Panc1 (cell line): ENCODE measurements at regions not wholly inside any gene's neighbourhood (a gene's known extent, or its start where the extent isn't known, plus 50 kb on each side); places are given as distances from the start of the nearest gene placed in this dataset.

Experiments
- ATAC-seq: fragments of 200-7000 bp; cut with Tn5 transposase; 2 replicates; pipeline ENCODE4 v1.9.1; 2020; ENCODE audit warnings: mild to moderate bottlenecking, moderate library complexity
- BruUV-seq: library from RNA; stranded (reverse); fragments of 400-500 nt; replicated peaks from 2 replicates; lab custom pipeline; 2021; lab: Mats Ljungman, UMichigan
- CTCF ChIA-PET: fragments of 300-600 bp; sonication (Branson Sonifier 250); formaldehyde crosslinking; loops from one replicate; lab custom pipeline; 2022; ENCODE audit warnings: antibody characterized with exemption; lab: Charles Lee
- POLR2A ChIA-PET: fragments of 300-600 bp; sonication (Branson Sonifier 250); formaldehyde crosslinking; loops from one replicate; lab custom pipeline; 2022; ENCODE audit warnings: antibody characterized with exemption; lab: Charles Lee
- DNase-seq: peaks from one replicate; pipeline ENCODE4 v3.0.0-alpha.2; 2010; ENCODE audit warnings: low read depth, low spot score
- H3K27ac ChIP-seq: 2 replicates; pipeline ENCODE4 v1.5.1; 2011; ENCODE audit warnings: mild to moderate bottlenecking, low read length, inconsistent platforms
- H3K27me3 ChIP-seq: fragments of 200-500 bp; sonication (Bioruptor generic); 2 replicates; pipeline ENCODE4 v1.6.0; 2014; ENCODE audit warnings: low read length, inconsistent platforms; ENCODE audit not compliant: control insufficient read depth, insufficient read depth
- H3K36me3 ChIP-seq: fragments of 200-500 bp; sonication (Bioruptor generic); 2 replicates; pipeline ENCODE4 v1.5.1; 2014; ENCODE audit warnings: inconsistent platforms, mild to moderate bottlenecking, low read length, moderate library complexity; ENCODE audit not compliant: control insufficient read depth, insufficient read depth
- H3K4me1 ChIP-seq: 2 replicates; pipeline ENCODE4 v1.5.1; 2011; ENCODE audit warnings: inconsistent platforms, mild to moderate bottlenecking, low read length, moderate library complexity; ENCODE audit not compliant: control insufficient read depth, insufficient read depth
- H3K4me3 ChIP-seq, 2 experiments: 2 replicates each; pipeline ENCODE4 v1.5.1; 2011 to 2012; ENCODE audit warnings: low read depth in 2 of 2, low read length in 2 of 2, mild to moderate bottlenecking in 2 of 2, inconsistent platforms in 1 of 2, moderate library complexity in 1 of 2
- H3K9me3 ChIP-seq: fragments of 200-500 bp; sonication (Bioruptor generic); 2 replicates; pipeline ENCODE4 v1.5.1; 2014; ENCODE audit warnings: low read depth, mild to moderate bottlenecking, inconsistent platforms, low read length, moderate library complexity; ENCODE audit not compliant: control insufficient read depth, insufficient read depth
- CTCF ChIP-seq: fragments of 450-650 bp; IDR thresholded peaks from 2 replicates; pipeline ENCODE4 v1.5.1; 2017; ENCODE audit warnings: mild to moderate bottlenecking
- POLR2AphosphoS5 ChIP-seq: IDR thresholded peaks from 2 replicates; pipeline ENCODE4 v1.6.1; 2012; ENCODE audit warnings: mild to moderate bottlenecking, low read depth, low read length, moderate library complexity
- SIN3A ChIP-seq: IDR thresholded peaks from 2 replicates; pipeline ENCODE4 v1.6.1; 2012; ENCODE audit warnings: low read depth, mild to moderate bottlenecking, low read length, moderate library complexity, borderline replicate concordance; ENCODE audit not compliant: insufficient read depth
- TCF7L2 ChIP-seq: IDR thresholded peaks from 2 replicates; pipeline ENCODE4 v1.6.1; 2011; ENCODE audit warnings: mild to moderate bottlenecking, low read depth, low read length, inconsistent platforms
- in situ Hi-C: cut with HindIII; loops from 2 replicates; pipeline ENCODE4 v1.10.0; 2016; ENCODE audit warnings: low sequenced_read_pairs, low pct_unique_long_range_greater_than_20kb
- intact Hi-C: fragments of 100-400 bp; cut with micrococcal nuclease; formaldehyde crosslinking; loops from one replicate; pipeline ENCODE4 v1.10.0; 2022; ENCODE audit not compliant: unreplicated experiment
- TF ChIP-seq, protein P1 (sequence below), 2 experiments: IDR thresholded peaks; 2 replicates each; pipeline ENCODE4 v1.6.1; 2011 to 2012; ENCODE audit warnings: low read depth in 2 of 2, control low read depth in 1 of 2, low read length in 1 of 2, mild to moderate bottlenecking in 1 of 2, moderate library complexity in 1 of 2; ENCODE audit not compliant: insufficient read depth in 1 of 2

GRCh38 chr6:105814745-105815536, 271.2 kb upstream of the PRDM1 start:
- POLR2A ChIA-PET, result no interaction called here
- in situ Hi-C loops, result no loop called here
- ATAC-seq, result no peak

DNA sequence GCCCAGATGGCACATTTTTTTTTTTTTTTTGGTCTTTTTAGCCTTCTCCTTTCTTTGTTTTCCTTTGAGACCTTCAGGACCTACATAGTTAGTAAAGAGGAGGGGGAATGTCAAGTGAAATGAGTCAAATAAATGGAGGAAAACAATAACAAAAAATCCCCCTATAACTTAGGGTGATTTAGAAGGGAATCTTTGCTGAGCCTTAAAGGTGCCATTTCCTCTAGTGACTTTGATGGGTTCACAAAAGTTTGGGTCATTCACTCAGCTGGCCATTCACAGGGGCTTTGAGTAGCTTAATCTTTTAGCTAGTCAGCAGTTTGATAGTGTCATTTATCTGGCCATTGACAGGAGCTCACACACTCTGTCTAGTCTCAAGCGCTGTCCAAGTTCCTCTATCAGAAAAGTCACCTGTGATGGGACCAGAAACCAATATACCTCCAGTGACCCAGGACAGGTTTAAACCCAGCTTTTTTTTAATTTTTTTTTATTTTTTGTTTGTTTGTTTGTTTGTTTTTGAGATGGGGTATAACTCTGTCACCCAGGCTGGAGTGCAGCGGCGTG, 275.1 kb upstream of the PRDM1 start:
- Histone ChIP-seq H3K36me3 (no peaks in the 10 kb centered on the region), H3K27ac (no peak overlapping the region), H3K27me3 (no peaks in the 10 kb centered on the region), H3K9me3 (no peaks in the 10 kb centered on the region), H3K4me1 (no peaks in the 10 kb centered on the region; the same call in 1 of the 2 replicates), H3K4me3 (no peak overlapping the region)
- in situ Hi-C loops (no loop called here), intact Hi-C loops (no loop called here)
- POLR2A ChIA-PET, result no interaction called here
- TF ChIP-seq, protein P1, sequence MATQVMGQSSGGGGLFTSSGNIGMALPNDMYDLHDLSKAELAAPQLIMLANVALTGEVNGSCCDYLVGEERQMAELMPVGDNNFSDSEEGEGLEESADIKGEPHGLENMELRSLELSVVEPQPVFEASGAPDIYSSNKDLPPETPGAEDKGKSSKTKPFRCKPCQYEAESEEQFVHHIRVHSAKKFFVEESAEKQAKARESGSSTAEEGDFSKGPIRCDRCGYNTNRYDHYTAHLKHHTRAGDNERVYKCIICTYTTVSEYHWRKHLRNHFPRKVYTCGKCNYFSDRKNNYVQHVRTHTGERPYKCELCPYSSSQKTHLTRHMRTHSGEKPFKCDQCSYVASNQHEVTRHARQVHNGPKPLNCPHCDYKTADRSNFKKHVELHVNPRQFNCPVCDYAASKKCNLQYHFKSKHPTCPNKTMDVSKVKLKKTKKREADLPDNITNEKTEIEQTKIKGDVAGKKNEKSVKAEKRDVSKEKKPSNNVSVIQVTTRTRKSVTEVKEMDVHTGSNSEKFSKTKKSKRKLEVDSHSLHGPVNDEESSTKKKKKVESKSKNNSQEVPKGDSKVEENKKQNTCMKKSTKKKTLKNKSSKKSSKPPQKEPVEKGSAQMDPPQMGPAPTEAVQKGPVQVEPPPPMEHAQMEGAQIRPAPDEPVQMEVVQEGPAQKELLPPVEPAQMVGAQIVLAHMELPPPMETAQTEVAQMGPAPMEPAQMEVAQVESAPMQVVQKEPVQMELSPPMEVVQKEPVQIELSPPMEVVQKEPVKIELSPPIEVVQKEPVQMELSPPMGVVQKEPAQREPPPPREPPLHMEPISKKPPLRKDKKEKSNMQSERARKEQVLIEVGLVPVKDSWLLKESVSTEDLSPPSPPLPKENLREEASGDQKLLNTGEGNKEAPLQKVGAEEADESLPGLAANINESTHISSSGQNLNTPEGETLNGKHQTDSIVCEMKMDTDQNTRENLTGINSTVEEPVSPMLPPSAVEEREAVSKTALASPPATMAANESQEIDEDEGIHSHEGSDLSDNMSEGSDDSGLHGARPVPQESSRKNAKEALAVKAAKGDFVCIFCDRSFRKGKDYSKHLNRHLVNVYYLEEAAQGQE (IDR thresholded peaks at IDR 0.05; ENCODE audit: insufficient read depth in 1 of 2, low read depth in 2 of 2, low read length in 1 of 2), result no peak
- no peak for TF ChIP-seq SIN3A
- no peak for TF ChIP-seq TCF7L2
- TF ChIP-seq POLR2AphosphoS5, result no peak
- no peak for TF ChIP-seq CTCF
- CTCF ChIA-PET, result no interaction called here
- no TSS peak for BruUV-seq
- ATAC-seq, result no peak
- no peak for DNase-seq

More at GRCh38 chr6:105814745-105815536, 271.2 kb upstream of the PRDM1 start:
- H3K36me3 ChIP-seq, result no peaks in the 10 kb centered on the region
- intact Hi-C loops, result no loop called here
- no peak overlapping the region for H3K27ac ChIP-seq
- H3K4me3 ChIP-seq, result no peak overlapping the region
- H3K9me3 ChIP-seq, result no peaks in the 10 kb centered on the region
- H3K27me3 ChIP-seq, result no peaks in the 10 kb centered on the region
- TF ChIP-seq, protein P1 (IDR thresholded peaks at IDR 0.05; ENCODE audit: insufficient read depth in 1 of 2, low read depth in 2 of 2, low read length in 1 of 2), result no peak
- TF ChIP-seq CTCF (no peak), SIN3A (no peak), POLR2AphosphoS5 (no peak), TCF7L2 (no peak)
- DNase-seq, result no peak
- H3K4me1 ChIP-seq, result no peaks in the 10 kb centered on the region; the same call in 1 of the 2 replicates
- BruUV-seq, result no TSS peak
- CTCF ChIA-PET, result interaction anchor here (0.6 kb wide), 1 partner anchor 68 kb away, joined by 3 read pairs; no protein-coding TSS in a partner anchor
